ENCODE measurements at regions not wholly inside any gene's neighbourhood (a gene's known extent, or its start where the extent isn't known, plus 50 kb on each side); places are given as distances from the start of the nearest gene placed in this dataset.

DNA sequence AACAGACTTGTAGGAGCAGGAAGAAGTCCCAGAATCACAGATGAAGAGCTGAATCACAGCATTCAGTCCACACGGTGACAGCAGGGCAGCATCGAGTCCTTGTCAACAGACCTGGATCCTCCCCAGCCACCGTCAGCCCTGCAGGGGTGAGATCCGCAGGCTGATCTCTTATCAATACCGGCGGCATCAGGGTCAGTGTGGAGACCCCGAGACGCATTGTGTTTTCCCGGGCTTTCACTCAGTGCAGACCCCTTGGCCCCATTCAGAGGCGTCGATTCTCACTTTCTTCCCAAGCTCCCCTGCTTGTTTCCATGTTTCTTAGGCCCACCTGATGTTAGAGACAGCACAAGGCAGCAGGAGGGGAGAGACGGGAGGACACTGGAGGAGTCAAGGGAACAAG, 609.6 kb downstream of the PTPRU start:
- no peak for DNase-seq (ENCODE audit: low read depth)
- TF ChIP-seq, protein P1, sequence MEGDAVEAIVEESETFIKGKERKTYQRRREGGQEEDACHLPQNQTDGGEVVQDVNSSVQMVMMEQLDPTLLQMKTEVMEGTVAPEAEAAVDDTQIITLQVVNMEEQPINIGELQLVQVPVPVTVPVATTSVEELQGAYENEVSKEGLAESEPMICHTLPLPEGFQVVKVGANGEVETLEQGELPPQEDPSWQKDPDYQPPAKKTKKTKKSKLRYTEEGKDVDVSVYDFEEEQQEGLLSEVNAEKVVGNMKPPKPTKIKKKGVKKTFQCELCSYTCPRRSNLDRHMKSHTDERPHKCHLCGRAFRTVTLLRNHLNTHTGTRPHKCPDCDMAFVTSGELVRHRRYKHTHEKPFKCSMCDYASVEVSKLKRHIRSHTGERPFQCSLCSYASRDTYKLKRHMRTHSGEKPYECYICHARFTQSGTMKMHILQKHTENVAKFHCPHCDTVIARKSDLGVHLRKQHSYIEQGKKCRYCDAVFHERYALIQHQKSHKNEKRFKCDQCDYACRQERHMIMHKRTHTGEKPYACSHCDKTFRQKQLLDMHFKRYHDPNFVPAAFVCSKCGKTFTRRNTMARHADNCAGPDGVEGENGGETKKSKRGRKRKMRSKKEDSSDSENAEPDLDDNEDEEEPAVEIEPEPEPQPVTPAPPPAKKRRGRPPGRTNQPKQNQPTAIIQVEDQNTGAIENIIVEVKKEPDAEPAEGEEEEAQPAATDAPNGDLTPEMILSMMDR (conservative IDR thresholded peaks at IDR 0.05; ENCODE audit: low read depth, low read length): no peak
- no peak overlapping the region for H3K4me3 ChIP-seq (ENCODE audit: low read depth, low read length)

DNA sequence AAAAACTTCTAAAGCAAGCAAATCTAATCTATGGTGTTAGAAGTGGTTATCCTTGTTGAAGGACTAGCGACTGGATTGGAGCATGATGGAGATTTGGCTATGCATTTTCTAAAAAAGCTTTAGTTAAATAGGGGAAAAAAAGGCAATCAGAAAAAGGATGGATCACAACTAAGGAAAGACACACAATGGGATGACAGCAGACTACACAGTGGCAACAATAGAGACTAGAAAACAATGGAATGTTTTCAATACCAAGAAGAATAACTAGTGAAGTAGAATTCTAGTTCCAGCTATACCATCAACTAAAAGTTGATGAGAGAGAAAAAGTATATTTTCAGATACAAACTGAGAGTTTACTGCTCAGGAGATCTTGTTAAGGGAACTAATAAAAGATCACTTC, 605.8 kb downstream of the PTPRU start:
- TF ChIP-seq, protein P1 (conservative IDR thresholded peaks at IDR 0.05; ENCODE audit: low read depth, low read length): no peak
- no peak overlapping the region for H3K4me3 ChIP-seq (ENCODE audit: low read depth, low read length)
- no peak for DNase-seq (ENCODE audit: low read depth)

- no peak for DNase-seq (ENCODE audit: low read depth)
- TF ChIP-seq, protein P1 (conservative IDR thresholded peaks at IDR 0.05; ENCODE audit: low read depth, low read length): no peak
- H3K4me3 ChIP-seq (ENCODE audit: low read depth, low read length): no peak overlapping the region
Measured at GRCh38 chr1:29839726-29840125, 603.4 kb downstream of the PTPRU start.

DNA sequence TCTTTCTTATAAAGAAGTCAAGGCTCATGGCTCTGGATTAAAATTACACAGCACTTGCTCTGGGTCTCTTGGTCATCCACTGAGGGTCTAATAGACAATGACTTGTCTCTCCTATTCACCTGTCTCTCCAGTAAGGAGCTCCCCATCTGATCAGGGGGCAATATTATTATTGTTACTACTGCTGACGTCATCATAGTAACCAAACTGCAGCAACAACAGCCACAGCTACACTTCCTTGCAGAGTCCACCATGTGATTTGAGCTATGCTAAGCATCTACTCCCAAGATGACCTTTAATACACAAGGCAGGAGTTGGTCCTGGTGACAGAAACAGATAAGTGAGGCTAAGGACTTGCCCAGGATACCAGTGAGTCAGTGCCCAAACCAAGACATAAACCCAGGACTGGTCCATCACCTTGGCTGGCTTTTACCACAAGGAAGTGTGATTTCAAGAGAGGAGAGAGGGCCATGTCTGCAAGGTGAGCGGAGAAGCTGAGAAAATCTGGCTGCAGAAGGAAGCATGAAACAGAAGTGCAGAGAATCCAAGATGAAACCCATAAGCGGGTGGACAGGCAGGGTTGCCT, 602.5 kb downstream of the PTPRU start:
- TF ChIP-seq, protein P1 (conservative IDR thresholded peaks at IDR 0.05; ENCODE audit: low read depth, low read length): no peak
- H3K4me3 ChIP-seq (ENCODE audit: low read depth, low read length): no peak overlapping the region
- no peak for DNase-seq (ENCODE audit: low read depth)

DNA sequence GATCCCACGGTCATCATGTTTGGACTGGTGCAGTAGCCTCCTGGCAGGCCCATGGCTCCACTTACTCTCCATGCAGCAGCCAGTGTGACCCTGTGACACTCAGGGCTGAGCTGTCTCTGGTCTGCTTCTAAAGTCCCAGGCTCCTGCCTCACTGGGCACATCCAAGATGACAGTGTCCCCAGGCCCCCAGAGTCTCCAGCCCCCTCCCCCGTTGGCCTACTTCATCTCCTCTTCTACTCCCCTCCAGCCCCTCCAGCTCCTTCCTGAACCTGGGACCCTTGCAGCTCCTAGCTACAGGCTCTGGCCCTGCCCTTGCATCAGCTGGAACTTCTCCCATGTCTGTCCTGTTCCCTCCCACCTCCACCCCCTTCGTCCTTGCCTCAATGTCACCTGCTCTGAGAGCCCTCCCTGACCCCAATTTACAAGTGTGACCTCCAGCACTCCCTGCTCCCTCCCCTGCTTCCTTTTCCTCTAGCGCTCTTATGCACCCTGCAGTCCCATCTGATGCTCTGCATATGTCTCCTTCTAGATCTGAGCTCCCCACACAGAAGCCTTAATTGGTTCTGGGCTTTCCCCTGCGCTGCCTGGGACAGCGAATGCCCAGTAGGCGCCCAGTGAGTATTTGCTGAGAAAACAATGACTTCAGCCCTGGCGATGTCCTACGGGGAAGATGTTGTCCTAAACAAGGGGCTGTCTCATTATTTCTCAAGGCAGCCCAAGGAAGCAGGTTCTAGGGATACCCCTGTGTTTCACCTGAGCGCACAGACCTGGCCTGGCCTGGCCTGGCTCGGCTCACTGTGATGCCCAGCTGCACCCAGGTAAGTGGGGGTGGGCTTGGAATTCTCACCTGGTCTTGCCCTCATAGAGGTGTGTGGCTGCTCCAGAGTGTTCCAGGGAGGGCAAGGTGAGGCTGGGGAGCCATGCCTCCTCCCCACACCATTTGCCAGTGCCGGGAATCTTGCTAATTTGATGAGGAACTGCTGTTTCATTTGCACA, 600.6 kb downstream of the PTPRU start:
- no peak overlapping the region for H3K4me3 ChIP-seq (ENCODE audit: low read depth, low read length)
- DNase-seq (ENCODE audit: low read depth): no peak
- TF ChIP-seq, protein P1 (conservative IDR thresholded peaks at IDR 0.05; ENCODE audit: low read depth, low read length): no peak

- DNase-seq (ENCODE audit: low read depth): no peak
- H3K4me3 ChIP-seq (ENCODE audit: low read depth, low read length): no peak overlapping the region
- TF ChIP-seq, protein P1 (conservative IDR thresholded peaks at IDR 0.05; ENCODE audit: low read depth, low read length): peak; percentile 7
Measured at GRCh38 chr1:29835874-29836273, 599.6 kb downstream of the PTPRU start.

Measured in epithelial cell of proximal tubule (primary cell).